Left lung (tissue), 4 donors: ENCODE measurements at regions not wholly inside any gene's neighbourhood (a gene's known extent, or its start where the extent isn't known, plus 50 kb on each side); places are given as distances from the start of the nearest gene placed in this dataset.

ENCODE experiments used
- ATAC-seq: fragments of 200-7000 bp; cut with Tn5 transposase; one replicate; pipeline ENCODE4 v1.9.1; 2020; ENCODE audit warnings: moderate library complexity
- DNase-seq, 4 donors: peaks; one replicate each; pipeline ENCODE4 v3.0.0-alpha.2; 2013 to 2020
- H3K27ac ChIP-seq, 2 donors: fragments of 200-600 bp; sonication (generic) in 1 of 2; one replicate each; pipeline versions ENCODE4 v1.5.0 to v1.8.0; 2020 to 2021
- H3K27me3 ChIP-seq, 2 donors: fragments of 200-600 bp; sonication (generic) in 1 of 2; one replicate each; pipeline versions ENCODE4 v1.5.0 to v1.8.0; 2020 to 2021
- H3K36me3 ChIP-seq, 2 donors: fragments of 200-600 bp; sonication (generic) in 1 of 2; one replicate each; pipeline versions ENCODE4 v1.5.0 to v1.8.0; 2020 to 2021
- H3K4me1 ChIP-seq, 2 donors: fragments of 200-600 bp; one replicate each; pipeline ENCODE4 v1.8.0; 2021
- H3K4me3 ChIP-seq, 2 donors: fragments of 200-600 bp; sonication (generic) in 1 of 2; one replicate each; pipeline versions ENCODE4 v1.5.0 to v1.8.0; 2020 to 2021; ENCODE audit warnings: mild to moderate bottlenecking in 1 of 2
- H3K9me3 ChIP-seq, 2 donors: fragments of 200-600 bp; sonication (generic) in 1 of 2; one replicate each; pipeline versions ENCODE4 v1.5.0 to v1.8.0; 2020 to 2021
- intact Hi-C, 2 donors: fragments of 100-400 bp; cut with DNase I; formaldehyde crosslinking; loops; one replicate each; pipeline versions ENCODE4 v1.11.2 to v1.14.2; 2022
- TF ChIP-seq, protein P1 (sequence below), 2 donors: fragments of 200-600 bp; sonication (generic) in 1 of 2; IDR thresholded peaks; one replicate each; pipeline versions ENCODE4 v1.5.0 to v1.8.0; 2021; ENCODE audit warnings: antibody characterized with exemption in 2 of 2
- donor health status: DM: no; HTN: yes; CAD: no.
- donor health status: DM: no; HTN: no; CAD: no.

DNA sequence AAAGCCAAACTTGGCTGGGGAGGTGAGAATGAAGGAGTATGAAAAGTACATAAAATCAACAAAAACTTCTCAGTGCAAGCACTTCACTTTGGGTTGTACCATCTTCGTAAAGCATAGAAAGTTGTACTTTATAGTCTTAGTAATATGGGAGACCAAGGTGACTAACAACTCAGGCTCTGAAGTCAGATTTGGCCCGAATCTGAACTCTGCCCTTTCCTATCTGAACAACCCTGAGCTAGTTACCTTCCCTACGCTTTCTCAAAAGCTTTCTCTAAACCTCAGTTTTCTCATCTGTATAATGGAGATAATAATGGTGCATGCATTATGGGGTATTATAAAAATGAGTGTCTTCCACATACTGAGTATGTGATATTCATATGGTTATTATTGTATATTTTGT, 285.4 kb upstream of the UMPS start:
- TF ChIP-seq, protein P1, sequence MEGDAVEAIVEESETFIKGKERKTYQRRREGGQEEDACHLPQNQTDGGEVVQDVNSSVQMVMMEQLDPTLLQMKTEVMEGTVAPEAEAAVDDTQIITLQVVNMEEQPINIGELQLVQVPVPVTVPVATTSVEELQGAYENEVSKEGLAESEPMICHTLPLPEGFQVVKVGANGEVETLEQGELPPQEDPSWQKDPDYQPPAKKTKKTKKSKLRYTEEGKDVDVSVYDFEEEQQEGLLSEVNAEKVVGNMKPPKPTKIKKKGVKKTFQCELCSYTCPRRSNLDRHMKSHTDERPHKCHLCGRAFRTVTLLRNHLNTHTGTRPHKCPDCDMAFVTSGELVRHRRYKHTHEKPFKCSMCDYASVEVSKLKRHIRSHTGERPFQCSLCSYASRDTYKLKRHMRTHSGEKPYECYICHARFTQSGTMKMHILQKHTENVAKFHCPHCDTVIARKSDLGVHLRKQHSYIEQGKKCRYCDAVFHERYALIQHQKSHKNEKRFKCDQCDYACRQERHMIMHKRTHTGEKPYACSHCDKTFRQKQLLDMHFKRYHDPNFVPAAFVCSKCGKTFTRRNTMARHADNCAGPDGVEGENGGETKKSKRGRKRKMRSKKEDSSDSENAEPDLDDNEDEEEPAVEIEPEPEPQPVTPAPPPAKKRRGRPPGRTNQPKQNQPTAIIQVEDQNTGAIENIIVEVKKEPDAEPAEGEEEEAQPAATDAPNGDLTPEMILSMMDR (IDR thresholded peaks at IDR 0.05), result no peak

DNA sequence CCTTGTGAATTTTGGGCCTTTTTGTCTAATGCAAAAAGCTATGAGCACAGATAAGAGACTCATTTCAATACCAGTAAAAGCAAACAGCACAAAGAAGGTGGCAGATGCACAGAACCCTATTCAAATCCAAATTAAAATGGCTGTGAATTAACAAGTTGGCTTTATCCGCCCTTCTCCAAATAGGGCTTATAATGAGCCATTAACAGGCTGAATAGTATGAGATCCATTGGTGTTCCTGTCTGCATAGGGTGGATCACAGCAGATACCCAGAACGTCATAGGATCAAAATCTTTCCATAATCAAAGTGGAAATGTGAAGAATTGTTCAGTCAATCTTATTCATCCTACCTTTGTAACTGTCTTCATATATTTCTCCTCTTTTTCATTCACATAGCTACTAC, 282.4 kb upstream of the UMPS start:
- TF ChIP-seq, protein P1 (IDR thresholded peaks at IDR 0.05), result no peak
- intact Hi-C loops, result no loop called here

More for the DNA sequence above, 285.4 kb upstream of the UMPS start:
- no peak for ATAC-seq
- Histone ChIP-seq H3K4me1 (no peaks in the 10 kb centered on the region), H3K27ac (no peak overlapping the region), H3K4me3 (no peak overlapping the region), H3K27me3 (no peaks in the 10 kb centered on the region), H3K36me3 (peaks cover 0 to 5% of the 10 kb centered on the region in 2 donors), H3K9me3 (no peaks in the 10 kb centered on the region)
- no peak for DNase-seq
- intact Hi-C loops, result no loop called here

DNA sequence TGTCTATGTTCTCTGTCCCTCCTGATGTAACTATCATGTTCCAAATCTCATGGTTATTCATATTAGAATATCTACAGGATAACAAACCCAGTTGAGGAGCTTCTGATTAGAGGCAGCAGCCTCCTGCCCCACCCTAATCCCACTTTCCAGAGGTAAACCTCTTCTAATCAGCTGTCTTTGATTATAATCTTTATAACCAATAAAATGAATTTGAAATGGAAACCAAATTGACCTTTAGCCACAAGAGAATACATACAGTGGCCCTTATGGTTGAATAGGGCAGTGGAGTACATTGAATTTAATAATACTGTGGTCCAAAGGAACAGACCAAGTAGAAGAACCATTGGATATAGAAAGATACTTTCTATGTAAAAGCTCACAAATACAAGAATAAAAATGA, 281.3 kb upstream of the UMPS start:
- H3K36me3 ChIP-seq, result peaks cover 0 to 5% of the 10 kb centered on the region in 2 donors
- H3K4me1 ChIP-seq, result no peaks in the 10 kb centered on the region
- H3K27me3 ChIP-seq, result no peaks in the 10 kb centered on the region
- intact Hi-C loops, result no loop called here
- no peak overlapping the region for H3K27ac ChIP-seq
- no peak overlapping the region for H3K4me3 ChIP-seq
- ATAC-seq (no peak), DNase-seq (no peak)
- H3K9me3 ChIP-seq, result no peaks in the 10 kb centered on the region
- TF ChIP-seq, protein P1 (IDR thresholded peaks at IDR 0.05), result no peak

More for the DNA sequence above, 282.4 kb upstream of the UMPS start:
- H3K27me3 ChIP-seq, result no peaks in the 10 kb centered on the region
- no peak overlapping the region for H3K27ac ChIP-seq
- peaks cover 0 to 5% of the 10 kb centered on the region in 2 donors for H3K36me3 ChIP-seq
- H3K4me1 ChIP-seq, result no peaks in the 10 kb centered on the region
- H3K4me3 ChIP-seq, result no peak overlapping the region
- ATAC-seq (no peak), DNase-seq (no peak)
- no peaks in the 10 kb centered on the region for H3K9me3 ChIP-seq

DNA sequence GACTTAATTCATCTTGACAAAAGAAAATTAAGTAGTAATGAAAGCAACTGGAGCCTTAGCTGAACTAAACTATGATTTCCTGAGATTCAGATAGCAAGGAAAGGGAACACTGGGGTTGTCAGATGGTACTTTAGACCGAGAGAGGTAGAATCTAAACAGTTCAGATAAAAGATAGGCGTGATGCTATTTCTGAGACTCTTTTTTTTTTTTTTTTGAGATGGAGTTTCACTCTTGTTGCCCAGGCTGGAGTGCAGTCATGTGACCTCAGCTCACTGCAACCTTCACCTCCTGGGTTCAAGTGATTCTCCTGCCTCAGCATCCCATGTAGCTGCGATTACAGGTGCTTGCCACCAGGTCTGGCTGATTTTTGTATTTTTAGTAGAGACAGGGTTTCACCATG, 279.9 kb upstream of the UMPS start:
- Histone ChIP-seq H3K27ac (no peak overlapping the region), H3K36me3 (peaks cover 0 to 5% of the 10 kb centered on the region in 2 donors), H3K4me3 (no peak overlapping the region), H3K27me3 (no peaks in the 10 kb centered on the region), H3K4me1 (no peaks in the 10 kb centered on the region), H3K9me3 (no peaks in the 10 kb centered on the region)
- intact Hi-C loops, result no loop called here
- ATAC-seq, result no peak
- TF ChIP-seq, protein P1 (IDR thresholded peaks at IDR 0.05), result no peak
- no peak for DNase-seq

DNA sequence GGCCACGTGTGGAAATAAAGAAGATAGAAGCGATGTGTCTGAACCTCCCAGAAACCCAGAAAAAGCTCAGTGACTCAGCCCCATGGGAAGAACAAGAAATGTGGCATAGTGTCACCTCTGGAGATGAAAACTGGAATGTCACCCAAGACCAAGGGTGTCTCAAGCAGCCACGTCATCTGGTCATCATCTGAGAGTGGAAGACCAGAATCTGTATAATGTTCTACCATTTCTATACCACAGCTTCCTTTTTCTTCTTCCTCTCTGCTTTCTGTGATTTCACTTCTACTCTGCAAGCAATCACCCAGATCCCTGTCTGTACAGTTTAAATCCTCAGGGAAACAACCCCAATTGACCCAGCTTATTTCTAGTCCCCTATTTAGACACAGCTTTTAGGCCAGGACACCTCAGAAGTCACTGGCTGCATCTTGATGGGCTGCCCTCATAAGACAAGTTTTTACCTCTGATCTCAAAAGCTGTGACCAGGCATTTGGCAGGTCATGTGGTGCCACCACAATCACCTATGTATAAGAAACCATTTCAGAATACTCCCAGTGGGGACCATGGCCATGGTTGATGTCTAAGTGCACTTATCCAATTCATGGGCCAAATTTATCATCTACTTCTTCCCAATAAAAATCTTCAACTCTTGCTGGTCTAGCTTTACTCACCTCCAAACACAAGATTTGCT, 278.5 kb upstream of the UMPS start:
- TF ChIP-seq, protein P1 (IDR thresholded peaks at IDR 0.05), result no peak
- no peaks in the 10 kb centered on the region for H3K27me3 ChIP-seq
- ATAC-seq (no peak), DNase-seq (no peak)
- H3K36me3 ChIP-seq, result no peaks in the 10 kb centered on the region
- intact Hi-C loops, result no loop called here
- no peak overlapping the region for H3K27ac ChIP-seq
- H3K9me3 ChIP-seq, result no peaks in the 10 kb centered on the region
- H3K4me1 ChIP-seq, result no peaks in the 10 kb centered on the region
- H3K4me3 ChIP-seq, result no peak overlapping the region
